Epithelial cell of proximal tubule (primary cell): ENCODE measurements at regions not wholly inside any gene's neighbourhood (a gene's known extent, or its start where the extent isn't known, plus 50 kb on each side); places are given as distances from the start of the nearest gene placed in this dataset.

Source experiments
- DNase-seq: peaks from one replicate; pipeline ENCODE4 v3.0.0-alpha.2; 2011; ENCODE audit warnings: low read depth
- H3K4me3 ChIP-seq: 2 replicates; pipeline ENCODE4 v1.5.1; 2011; ENCODE audit warnings: low read depth, mild to moderate bottlenecking, low read length
- TF ChIP-seq, protein P1 (sequence below): conservative IDR thresholded peaks from 2 replicates; pipeline ENCODE4 v1.5.1; 2012; ENCODE audit warnings: low read depth, mild to moderate bottlenecking, low read length

DNA sequence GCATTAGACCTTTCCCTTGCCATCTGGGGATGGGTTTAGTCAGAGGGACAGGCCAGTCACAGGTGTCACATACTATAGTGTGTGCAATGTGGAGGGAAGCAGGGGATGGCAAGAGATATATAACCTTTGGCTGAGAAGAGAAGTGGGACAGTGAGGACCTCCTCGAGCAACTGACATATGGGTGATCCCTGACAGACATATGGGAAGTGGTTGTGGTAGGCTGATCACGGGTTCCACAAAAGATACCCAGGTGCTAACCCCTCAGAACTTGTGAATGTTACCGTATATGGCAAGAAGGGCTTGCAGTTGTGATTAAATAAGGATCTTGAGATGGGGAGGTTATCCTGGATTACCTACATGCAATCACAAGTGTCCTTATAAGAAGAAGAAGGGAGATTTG is 188.1 kb upstream of the MPHOSPH6 start:
- TF ChIP-seq, protein P1, sequence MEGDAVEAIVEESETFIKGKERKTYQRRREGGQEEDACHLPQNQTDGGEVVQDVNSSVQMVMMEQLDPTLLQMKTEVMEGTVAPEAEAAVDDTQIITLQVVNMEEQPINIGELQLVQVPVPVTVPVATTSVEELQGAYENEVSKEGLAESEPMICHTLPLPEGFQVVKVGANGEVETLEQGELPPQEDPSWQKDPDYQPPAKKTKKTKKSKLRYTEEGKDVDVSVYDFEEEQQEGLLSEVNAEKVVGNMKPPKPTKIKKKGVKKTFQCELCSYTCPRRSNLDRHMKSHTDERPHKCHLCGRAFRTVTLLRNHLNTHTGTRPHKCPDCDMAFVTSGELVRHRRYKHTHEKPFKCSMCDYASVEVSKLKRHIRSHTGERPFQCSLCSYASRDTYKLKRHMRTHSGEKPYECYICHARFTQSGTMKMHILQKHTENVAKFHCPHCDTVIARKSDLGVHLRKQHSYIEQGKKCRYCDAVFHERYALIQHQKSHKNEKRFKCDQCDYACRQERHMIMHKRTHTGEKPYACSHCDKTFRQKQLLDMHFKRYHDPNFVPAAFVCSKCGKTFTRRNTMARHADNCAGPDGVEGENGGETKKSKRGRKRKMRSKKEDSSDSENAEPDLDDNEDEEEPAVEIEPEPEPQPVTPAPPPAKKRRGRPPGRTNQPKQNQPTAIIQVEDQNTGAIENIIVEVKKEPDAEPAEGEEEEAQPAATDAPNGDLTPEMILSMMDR, result no peak
- no peak overlapping the region for H3K4me3 ChIP-seq
- DNase-seq, result no peak

DNA sequence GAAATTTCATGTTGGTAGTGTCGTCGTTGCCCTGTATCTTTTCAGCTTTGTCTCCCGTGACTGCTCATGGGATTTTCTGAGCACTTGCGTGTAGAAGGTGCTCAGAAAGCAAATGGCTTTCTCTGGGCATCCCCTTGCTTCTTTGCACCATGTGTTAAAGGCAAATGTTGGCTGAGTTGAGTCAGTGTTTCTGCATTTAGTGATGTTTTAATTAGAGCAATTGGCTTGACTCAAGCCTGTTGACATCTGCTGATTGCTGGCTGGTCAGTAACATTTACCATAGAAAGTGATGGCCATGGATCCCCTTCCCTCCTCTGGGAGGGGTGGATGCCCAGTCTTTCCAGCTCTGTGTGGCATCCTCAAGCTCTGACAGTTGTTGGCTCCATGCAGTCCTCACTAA is 187.2 kb upstream of the MPHOSPH6 start:
- H3K4me3 ChIP-seq, result no peak overlapping the region
- DNase-seq, result no peak
- TF ChIP-seq, protein P1, result no peak

DNA sequence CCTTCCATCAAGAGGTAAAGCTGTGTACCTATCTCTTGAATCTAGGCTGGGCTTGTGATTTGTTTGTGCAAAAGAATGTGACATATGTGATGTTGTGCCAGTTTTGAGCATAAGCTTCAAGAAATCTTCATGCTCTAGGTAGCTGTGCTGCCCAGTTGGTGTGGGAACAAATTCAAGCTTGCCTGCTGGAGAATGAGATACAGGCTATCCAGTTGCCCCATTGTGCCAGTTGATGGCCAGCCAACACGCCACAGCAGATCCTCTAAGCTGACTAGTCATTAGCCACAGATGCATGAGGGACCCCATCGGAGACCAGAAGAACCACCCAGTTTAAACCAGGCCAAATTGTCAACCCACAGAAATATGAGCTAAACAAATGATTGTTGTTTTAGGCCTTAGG is 180.5 kb upstream of the MPHOSPH6 start:
- H3K4me3 ChIP-seq, result no peak overlapping the region
- TF ChIP-seq, protein P1, result no peak
- DNase-seq, result no peak

DNA sequence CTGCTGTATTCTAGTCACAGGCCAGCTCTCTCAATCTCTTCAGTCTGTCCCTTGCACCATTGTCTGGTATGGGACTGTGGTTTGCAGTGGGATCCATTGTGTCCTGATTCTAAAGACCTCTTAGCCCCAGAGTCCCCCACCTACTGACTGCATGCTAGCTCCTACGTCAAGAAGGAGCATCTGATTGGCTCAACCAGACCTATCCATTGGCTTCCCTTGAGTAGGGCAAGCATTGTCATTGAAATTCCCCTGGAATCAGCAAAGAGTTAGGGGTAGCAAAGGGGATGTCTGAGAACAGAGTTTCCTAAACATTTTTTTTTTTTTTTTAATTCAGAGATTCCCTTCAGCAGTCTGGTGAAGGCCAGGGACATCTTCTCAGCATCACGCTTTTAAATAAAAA is 175.3 kb upstream of the MPHOSPH6 start:
- TF ChIP-seq, protein P1, result no peak
- no peak overlapping the region for H3K4me3 ChIP-seq
- DNase-seq, result no peak

DNA sequence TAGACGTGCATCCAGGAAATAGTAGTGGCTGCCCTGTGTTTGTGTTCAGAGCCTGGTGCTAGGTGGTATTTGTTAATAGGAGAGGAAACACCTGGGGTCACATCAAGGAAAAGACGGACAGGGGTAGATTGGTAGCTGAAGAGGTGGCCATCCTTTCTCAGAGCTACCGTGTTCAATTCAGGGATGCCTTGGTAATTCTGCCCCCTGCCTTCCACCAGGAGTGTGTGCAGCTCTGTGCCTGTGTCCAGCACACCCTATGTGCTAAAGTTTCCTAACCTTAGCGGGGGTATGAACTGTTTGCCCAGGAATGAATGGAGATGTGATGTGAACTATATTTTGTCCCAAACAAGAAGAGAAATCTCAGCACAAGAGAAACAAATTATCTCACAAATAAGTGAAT is 174.1 kb upstream of the MPHOSPH6 start:
- TF ChIP-seq, protein P1, result peak; percentile 41
- no peak for DNase-seq
- H3K4me3 ChIP-seq, result no peak overlapping the region

DNA sequence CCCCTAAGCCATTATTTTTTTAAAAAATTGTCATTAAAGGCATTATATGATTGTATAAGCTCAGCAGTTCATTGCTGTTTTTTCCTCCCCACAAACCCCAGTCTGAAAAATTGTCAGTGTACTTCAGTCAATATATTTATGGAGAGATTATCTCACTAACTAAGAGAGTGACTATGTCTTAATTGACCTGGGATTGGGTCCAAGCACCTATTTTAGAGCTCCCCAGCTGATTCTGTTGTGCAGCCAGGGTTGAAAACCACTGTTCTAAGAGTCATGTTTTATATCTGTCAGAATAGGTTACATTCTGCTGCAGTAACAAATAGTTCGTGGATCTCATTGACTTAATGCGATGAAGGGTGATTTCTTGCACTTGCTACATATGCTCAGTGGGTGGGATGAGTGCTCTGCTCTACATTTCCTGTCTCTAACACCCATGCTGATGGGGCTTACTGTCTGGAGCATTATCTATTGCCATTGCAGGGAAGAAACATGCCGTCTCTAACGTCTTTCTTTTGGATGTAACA is 171.2 kb upstream of the MPHOSPH6 start:
- H3K4me3 ChIP-seq, result no peak overlapping the region
- DNase-seq, result no peak
- TF ChIP-seq, protein P1, result no peak

DNA sequence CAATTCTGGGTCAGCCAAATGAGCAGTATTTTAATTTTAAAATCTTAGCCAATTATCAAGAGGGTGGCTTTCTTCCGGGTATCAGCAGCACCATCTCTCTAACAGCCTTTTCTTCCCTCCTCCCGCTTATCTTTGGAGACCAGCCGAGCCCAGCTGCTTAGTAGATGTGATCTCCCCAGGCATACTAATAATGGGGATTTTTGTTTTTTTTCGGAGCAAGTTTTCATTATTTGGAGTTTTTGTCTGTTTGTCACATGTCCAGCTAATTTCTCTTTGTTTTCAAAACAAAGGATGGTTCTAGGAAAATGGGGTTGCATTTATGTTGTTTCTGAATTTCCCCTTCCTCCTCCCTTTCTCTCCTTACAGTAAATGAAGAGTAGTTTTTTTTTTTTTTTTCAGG is 170.5 kb upstream of the MPHOSPH6 start:
- DNase-seq, result no peak
- H3K4me3 ChIP-seq, result no peak overlapping the region
- TF ChIP-seq, protein P1, result no peak
